Testis (tissue), 2 donors: ENCODE measurements at regions not wholly inside any gene's neighbourhood (a gene's known extent, or its start where the extent isn't known, plus 50 kb on each side); places are given as distances from the start of the nearest gene placed in this dataset.
"Not testable (repeated sequence)": the region's sequence is repeated elsewhere in the genome, so short reads cannot be mapped to it uniquely, and the experiment has no call there.

Experiments
- DNase-seq: peaks from one replicate; pipeline ENCODE4 v3.0.0-alpha.2; 2019
- H3K27ac ChIP-seq, 2 donors: fragments of 200-600 bp; sonication (generic); one replicate each; pipeline ENCODE4 v1.5.1; 2019
- H3K27me3 ChIP-seq: fragments of 200-600 bp; sonication (generic); one replicate; pipeline ENCODE4 v1.5.1; 2019
- H3K36me3 ChIP-seq: fragments of 200-600 bp; sonication (generic); one replicate; pipeline ENCODE4 v1.5.1; 2017; ENCODE audit warnings: low read depth; ENCODE audit errors: missing control alignments
- H3K4me1 ChIP-seq: fragments of 200-600 bp; sonication (generic); one replicate; pipeline ENCODE4 v1.5.1; 2019
- H3K4me3 ChIP-seq, 2 donors: fragments of 200-600 bp; sonication (generic); one replicate each; pipeline ENCODE4 v1.5.1; 2017 to 2019
- H3K9me3 ChIP-seq: fragments of 200-600 bp; sonication (generic); one replicate; pipeline ENCODE4 v1.5.1; 2017
- CTCF ChIP-seq, 3 experiments: fragments of 450-650 bp in 2 of 3; fragments of 200-600 bp in 1 of 3; sonication (generic) in 1 of 3; IDR thresholded peaks; one replicate each; pipeline ENCODE4 v1.5.1; 2016 to 2019; ENCODE audit warnings: antibody characterized with exemption in 3 of 3, mild to moderate bottlenecking in 2 of 3, moderate library complexity in 1 of 3
- POLR2A ChIP-seq: fragments of 450-650 bp; IDR thresholded peaks from one replicate; pipeline ENCODE4 v1.6.1; 2017; ENCODE audit warnings: antibody characterized with exemption, mild to moderate bottlenecking, moderate library complexity
- WGBS, 2 donors: methylation state at CpG; one replicate each; pipeline ENCODE4 v1.1.5; 2018; 5-methylcytosine and 5-hydroxymethylcytosine counted together
- intact Hi-C: fragments of 100-400 bp; cut with DNase I; formaldehyde crosslinking; loops from one replicate; pipeline ENCODE4 v1.15.1; 2023; ENCODE audit warnings: low total_unique reads

GRCh38 chr4:148849581-148849980, 407.4 kb upstream of the NR3C2 start:
- no peak overlapping the region for H3K27ac ChIP-seq
- no peak for TF ChIP-seq POLR2A
- TF ChIP-seq CTCF (IDR thresholded peaks at IDR 0.05): no peak
- no peak for DNase-seq
- 95 to 98% methylated on average over 2 of the region's 2 CpGs for WGBS, 2 donors
- H3K36me3 ChIP-seq: no peaks in the 10 kb centered on the region
- H3K4me3 ChIP-seq: no peak overlapping the region
- H3K4me1 ChIP-seq: no peaks in the 10 kb centered on the region
- H3K27me3 ChIP-seq: no peaks in the 10 kb centered on the region
- intact Hi-C loops: no loop called here
- no peaks in the 10 kb centered on the region for H3K9me3 ChIP-seq

GRCh38 chr4:148847544-148848255, 405.5 kb upstream of the NR3C2 start:
- Histone ChIP-seq H3K9me3 (no peaks in the 10 kb centered on the region), H3K36me3 (no peaks in the 10 kb centered on the region), H3K27ac (no peak overlapping the region), H3K4me3 (no peak overlapping the region), H3K4me1 (no peaks in the 10 kb centered on the region), H3K27me3 (no peaks in the 10 kb centered on the region)
- TF ChIP-seq POLR2A (no peak), CTCF (IDR thresholded peaks at IDR 0.05) (no peak)
- no peak for DNase-seq
- 58 to 69% methylated on average over 10 of the region's 10 CpGs for WGBS, 2 donors
- intact Hi-C loops: no loop called here

- H3K4me1 ChIP-seq: no peaks in the 10 kb centered on the region
- no peaks in the 10 kb centered on the region for H3K9me3 ChIP-seq
- TF ChIP-seq CTCF (IDR thresholded peaks at IDR 0.05) (no peak), POLR2A (no peak)
- no peaks in the 10 kb centered on the region for H3K27me3 ChIP-seq
- no peak overlapping the region for H3K27ac ChIP-seq
- H3K4me3 ChIP-seq: no peak overlapping the region
- DNase-seq: no peak
- 16 to 39% methylated on average over 1 of the region's 1 CpG for WGBS, 2 donors
- H3K36me3 ChIP-seq: no peaks in the 10 kb centered on the region
- intact Hi-C loops: no loop called here
These were observed 403.4 kb upstream of the NR3C2 start for GRCh38 chr4:148845609-148846008.

GRCh38 chr4:148843625-148844024, 401.4 kb upstream of the NR3C2 start:
- H3K27me3 ChIP-seq: no peaks in the 10 kb centered on the region
- H3K9me3 ChIP-seq: no peaks in the 10 kb centered on the region
- no peak overlapping the region for H3K27ac ChIP-seq
- 81 to 94% methylated on average over 3 of the region's 3 CpGs for WGBS, 2 donors
- intact Hi-C loops: no loop called here
- no peaks in the 10 kb centered on the region for H3K4me1 ChIP-seq
- TF ChIP-seq POLR2A (no peak), CTCF (IDR thresholded peaks at IDR 0.05) (no peak)
- no peak for DNase-seq
- no peak overlapping the region for H3K4me3 ChIP-seq
- no peaks in the 10 kb centered on the region for H3K36me3 ChIP-seq

- WGBS, 2 donors: 77 to 86% methylated on average over 3 of the region's 3 CpGs
- no peaks in the 10 kb centered on the region for H3K4me1 ChIP-seq
- TF ChIP-seq CTCF (IDR thresholded peaks at IDR 0.05) (no peak), POLR2A (no peak)
- intact Hi-C loops: no loop called here
- H3K9me3 ChIP-seq: no peaks in the 10 kb centered on the region
- no peak for DNase-seq
- no peak overlapping the region for H3K27ac ChIP-seq
- no peaks in the 10 kb centered on the region for H3K36me3 ChIP-seq
- no peaks in the 10 kb centered on the region for H3K27me3 ChIP-seq
- no peak overlapping the region for H3K4me3 ChIP-seq
These were observed 400.6 kb upstream of the NR3C2 start for GRCh38 chr4:148842843-148843242.

- intact Hi-C loops, H3K36me3 ChIP-seq, H3K27me3 ChIP-seq, H3K4me1 ChIP-seq, DNase-seq, H3K9me3 ChIP-seq, H3K27ac ChIP-seq, H3K4me3 ChIP-seq: not testable (repeated sequence)
- 88 to 92% methylated on average over 2 of the region's 2 CpGs for WGBS, 2 donors
These were observed 395.4 kb upstream of the NR3C2 start for GRCh38 chr4:148837571-148837970.
